Heart left ventricle (tissue), 13 donors: ENCODE measurements at regions not wholly inside any gene's neighbourhood (a gene's known extent, or its start where the extent isn't known, plus 50 kb on each side); places are given as distances from the start of the nearest gene placed in this dataset.

Source experiments
- POLR2A ChIP-seq, 2 donors: fragments of 450-650 bp; IDR thresholded peaks; one replicate each; pipeline ENCODE4 v1.6.1; 2017; ENCODE audit warnings: antibody characterized with exemption in 2 of 2, mild to moderate bottlenecking in 2 of 2, moderate library complexity in 2 of 2
- TF ChIP-seq, protein P1 (sequence below), 12 donors: fragments of 200-600 bp; sonication (generic) in 4 of 12; IDR thresholded peaks; one replicate each; pipeline versions ENCODE4 v1.5.0 to v1.8.0; 2018 to 2022; ENCODE audit warnings: antibody characterized with exemption in 12 of 12, mild to moderate bottlenecking in 5 of 12
- donor health status: ischemic (EF 13 %, LVEDD 7.1; RV severe dilation, severe dysfunction).
- donor health status: DM: no; HTN: yes; CAD: no.
- donor health status: DM: no; HTN: no; CAD: no.
- donor health status: ischemic (EF 25% LVEDD 6.9; RV normal size, moderate dysfunction).
- donor health status: ischemic (EF 25% LVEDD 5.7; RV mildly dilated, moderate dysfunction).
- donor health status: ischemic (EF 35%, LVEDD 5.7; RV mildly dilated, moderate dysfunction).
- donor health status: nonischemic (EF 11% LVEDD 7.7; RV severe dilation, severe dysfunction).
- donor health status: DM: yes; HTN: yes; CAD: no.
- donor health status: PGD.
- donor health status: ischemic (EF 29% LVEDD 5.4; RV normal size, mild dysfunction).
- donor health status: nonischemic (EF 23%, LVEDD 6.1; RV moderate dilation, normal function).

DNA sequence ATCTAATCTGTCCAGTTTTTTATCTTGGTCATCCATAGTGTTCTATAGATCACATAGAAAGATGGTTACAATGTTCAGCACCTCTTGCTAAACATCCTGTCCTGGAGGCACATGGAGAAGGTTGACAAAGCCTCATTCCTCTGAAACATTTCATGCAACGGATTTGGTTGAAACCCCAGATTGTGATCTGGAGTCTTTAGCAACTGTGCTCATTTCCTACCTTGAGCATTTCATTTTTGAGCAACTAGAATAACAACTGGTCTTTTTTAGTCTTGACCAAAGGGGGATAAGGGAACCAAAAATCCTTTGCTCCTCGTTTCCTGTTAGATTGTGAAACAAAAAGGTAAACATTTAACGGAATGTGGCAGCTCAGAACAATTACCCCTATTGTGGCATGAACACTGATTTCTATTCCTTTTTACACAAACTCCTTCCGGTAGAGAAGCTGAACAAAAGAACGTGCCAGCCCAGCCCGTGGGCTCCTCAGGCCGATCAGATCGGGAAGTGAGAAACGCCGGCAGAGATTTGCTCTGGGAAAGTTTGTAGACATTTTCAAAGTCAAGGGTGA, 94.7 kb upstream of the ERRFI1 start:
- TF ChIP-seq, protein P1, sequence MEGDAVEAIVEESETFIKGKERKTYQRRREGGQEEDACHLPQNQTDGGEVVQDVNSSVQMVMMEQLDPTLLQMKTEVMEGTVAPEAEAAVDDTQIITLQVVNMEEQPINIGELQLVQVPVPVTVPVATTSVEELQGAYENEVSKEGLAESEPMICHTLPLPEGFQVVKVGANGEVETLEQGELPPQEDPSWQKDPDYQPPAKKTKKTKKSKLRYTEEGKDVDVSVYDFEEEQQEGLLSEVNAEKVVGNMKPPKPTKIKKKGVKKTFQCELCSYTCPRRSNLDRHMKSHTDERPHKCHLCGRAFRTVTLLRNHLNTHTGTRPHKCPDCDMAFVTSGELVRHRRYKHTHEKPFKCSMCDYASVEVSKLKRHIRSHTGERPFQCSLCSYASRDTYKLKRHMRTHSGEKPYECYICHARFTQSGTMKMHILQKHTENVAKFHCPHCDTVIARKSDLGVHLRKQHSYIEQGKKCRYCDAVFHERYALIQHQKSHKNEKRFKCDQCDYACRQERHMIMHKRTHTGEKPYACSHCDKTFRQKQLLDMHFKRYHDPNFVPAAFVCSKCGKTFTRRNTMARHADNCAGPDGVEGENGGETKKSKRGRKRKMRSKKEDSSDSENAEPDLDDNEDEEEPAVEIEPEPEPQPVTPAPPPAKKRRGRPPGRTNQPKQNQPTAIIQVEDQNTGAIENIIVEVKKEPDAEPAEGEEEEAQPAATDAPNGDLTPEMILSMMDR (IDR thresholded peaks at IDR 0.05): no peak
- no peak for TF ChIP-seq POLR2A (IDR thresholded peaks at IDR 0.05)
